ENCODE measurements at regions not wholly inside any gene's neighbourhood (a gene's known extent, or its start where the extent isn't known, plus 50 kb on each side); places are given as distances from the start of the nearest gene placed in this dataset.
A peak's percentile ranks its signal among the peaks of the same experiment; 100 is the strongest.
"Not testable (repeated sequence)": the region's sequence is repeated elsewhere in the genome, so short reads cannot be mapped to it uniquely, and the experiment has no call there.

DNA sequence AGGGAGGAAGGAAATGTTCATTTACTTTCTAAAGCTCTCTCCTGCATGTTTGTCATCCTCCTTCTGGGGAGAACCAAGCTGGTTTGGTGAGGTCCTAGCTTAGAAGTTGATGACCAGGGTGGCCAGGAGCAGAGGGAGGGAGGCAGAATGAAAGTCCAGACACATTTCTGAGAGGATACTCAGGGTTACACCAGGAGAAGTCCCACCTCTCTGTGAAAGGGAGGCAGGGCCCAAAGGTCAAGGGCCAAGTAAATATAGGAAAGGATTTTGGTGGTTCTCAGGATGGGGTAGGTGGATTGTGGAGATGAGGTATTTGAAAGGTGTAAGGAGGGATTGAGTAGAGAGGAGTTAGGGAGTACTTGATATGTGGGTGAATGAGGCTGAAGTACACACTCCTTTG, 58.0 kb upstream of the FBXO11 start:
- ATAC-seq = no peak
- Mint-ChIP-seq H3K4me1 (ENCODE audit: low read depth) (no peaks in the 10 kb centered on the region), H3K36me3 (ENCODE audit: insufficient read depth) (no peaks in the 10 kb centered on the region), H3K27me3 (ENCODE audit: low read depth) (peaks cover 16% of the 10 kb centered on the region), H3K4me3 (no peak overlapping the region), H3K9me3 (no peaks in the 10 kb centered on the region)
- DNase-seq = no peak

DNA sequence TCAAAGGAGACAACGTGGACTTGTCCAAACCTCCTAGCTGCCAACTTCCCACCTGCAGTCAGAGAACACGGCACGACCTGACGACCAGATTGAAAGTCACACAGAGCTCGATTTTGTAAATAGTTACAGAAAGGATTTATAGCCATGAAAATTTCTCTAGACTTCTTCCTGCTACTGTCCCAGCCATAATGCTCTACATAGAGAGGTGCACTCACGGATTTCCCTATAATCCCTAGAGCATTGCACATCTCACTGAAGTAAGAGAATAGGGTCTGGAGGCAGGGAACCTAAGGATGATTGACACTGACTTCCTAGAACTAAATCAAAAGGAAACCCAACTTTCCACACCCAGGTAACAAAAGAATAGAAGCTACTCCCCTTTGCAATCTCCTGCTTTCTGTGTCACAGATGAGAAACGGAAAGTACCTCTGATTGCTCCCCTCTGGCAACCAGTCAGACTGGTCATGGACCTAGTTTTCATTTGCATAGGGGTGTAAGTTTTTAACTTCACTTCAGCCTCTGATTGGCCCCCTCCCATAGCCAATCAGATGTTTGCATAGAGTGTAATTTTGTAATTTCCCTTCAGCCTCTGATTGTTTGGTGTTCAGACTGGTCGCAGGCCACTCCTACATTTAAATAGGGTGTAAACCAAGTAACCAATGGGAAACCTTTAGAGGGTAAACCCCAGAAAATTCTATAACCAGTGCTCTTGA, 58.6 kb upstream of the FBXO11 start:
- DNase-seq (no peak), ATAC-seq (peak; percentile 48 to 61)
- no peaks in the 10 kb centered on the region for H3K4me1 Mint-ChIP-seq (ENCODE audit: low read depth)
- H3K9me3 Mint-ChIP-seq = no peaks in the 10 kb centered on the region
- no peaks in the 10 kb centered on the region for H3K36me3 Mint-ChIP-seq (ENCODE audit: insufficient read depth)
- peaks cover 19% of the 10 kb centered on the region for H3K27me3 Mint-ChIP-seq (ENCODE audit: low read depth)
- no peak overlapping the region for H3K4me3 Mint-ChIP-seq

GRCh38 chr2:47976728-47977127, 70.4 kb upstream of the FBXO11 start:
- ATAC-seq; H3K36me3 Mint-ChIP-seq (ENCODE audit: insufficient read depth); H3K27me3 Mint-ChIP-seq (ENCODE audit: low read depth); DNase-seq; H3K4me1 Mint-ChIP-seq (ENCODE audit: low read depth); H3K9me3 Mint-ChIP-seq; H3K4me3 Mint-ChIP-seq: not testable (repeated sequence)

- H3K9me3 Mint-ChIP-seq = no peaks in the 10 kb centered on the region
- ATAC-seq = no peak
- H3K4me3 Mint-ChIP-seq = no peak overlapping the region
- no peaks in the 10 kb centered on the region for H3K36me3 Mint-ChIP-seq (ENCODE audit: insufficient read depth)
- peaks cover 3% of the 10 kb centered on the region for H3K27me3 Mint-ChIP-seq (ENCODE audit: low read depth)
- DNase-seq = no peak
- H3K4me1 Mint-ChIP-seq (ENCODE audit: low read depth) = no peaks in the 10 kb centered on the region
These were observed 77.7 kb upstream of the FBXO11 start for GRCh38 chr2:47984041-47984440.

DNA sequence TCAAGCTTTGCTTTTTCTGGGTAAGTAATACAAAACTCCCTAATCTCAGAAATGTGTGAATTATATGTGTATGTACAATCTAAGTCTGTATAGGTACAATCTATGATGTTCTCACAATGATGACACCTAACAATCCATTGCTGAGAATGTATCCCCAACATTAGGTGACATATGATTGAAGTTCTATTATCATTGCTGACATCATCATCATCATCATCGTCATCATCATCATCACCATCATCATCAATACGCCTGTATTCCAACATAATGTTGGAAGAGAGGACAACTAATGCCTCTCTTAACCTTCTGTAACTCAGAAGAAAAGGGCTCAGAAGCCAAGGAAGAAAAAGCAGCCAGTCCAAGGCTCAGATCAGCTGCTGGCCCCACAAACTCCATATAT, 84.2 kb upstream of the FBXO11 start:
- DNase-seq (no peak), ATAC-seq (no peak)
- no peak overlapping the region for H3K4me3 Mint-ChIP-seq
- no peaks in the 10 kb centered on the region for H3K9me3 Mint-ChIP-seq
- H3K4me1 Mint-ChIP-seq (ENCODE audit: low read depth) = peaks cover 3% of the 10 kb centered on the region
- peaks cover 3% of the 10 kb centered on the region for H3K27me3 Mint-ChIP-seq (ENCODE audit: low read depth)
- no peaks in the 10 kb centered on the region for H3K36me3 Mint-ChIP-seq (ENCODE audit: insufficient read depth)

GRCh38 chr2:47992671-47993070, 86.4 kb upstream of the FBXO11 start:
- H3K4me1 Mint-ChIP-seq (ENCODE audit: low read depth) = peaks cover 3% of the 10 kb centered on the region
- H3K27me3 Mint-ChIP-seq (ENCODE audit: low read depth) = no peaks in the 10 kb centered on the region
- H3K9me3 Mint-ChIP-seq = no peaks in the 10 kb centered on the region
- no peak overlapping the region for H3K4me3 Mint-ChIP-seq
- H3K36me3 Mint-ChIP-seq (ENCODE audit: insufficient read depth) = no peaks in the 10 kb centered on the region
- no peak for ATAC-seq
- DNase-seq = no peak

GRCh38 chr2:47996808-47997207, 90.5 kb upstream of the FBXO11 start:
- no peak for DNase-seq
- no peak for ATAC-seq
- Mint-ChIP-seq H3K36me3 (ENCODE audit: insufficient read depth) (no peaks in the 10 kb centered on the region), H3K27me3 (ENCODE audit: low read depth) (no peaks in the 10 kb centered on the region), H3K4me1 (ENCODE audit: low read depth) (peaks cover 3% of the 10 kb centered on the region), H3K4me3 (no peak overlapping the region), H3K9me3 (no peaks in the 10 kb centered on the region)

DNA sequence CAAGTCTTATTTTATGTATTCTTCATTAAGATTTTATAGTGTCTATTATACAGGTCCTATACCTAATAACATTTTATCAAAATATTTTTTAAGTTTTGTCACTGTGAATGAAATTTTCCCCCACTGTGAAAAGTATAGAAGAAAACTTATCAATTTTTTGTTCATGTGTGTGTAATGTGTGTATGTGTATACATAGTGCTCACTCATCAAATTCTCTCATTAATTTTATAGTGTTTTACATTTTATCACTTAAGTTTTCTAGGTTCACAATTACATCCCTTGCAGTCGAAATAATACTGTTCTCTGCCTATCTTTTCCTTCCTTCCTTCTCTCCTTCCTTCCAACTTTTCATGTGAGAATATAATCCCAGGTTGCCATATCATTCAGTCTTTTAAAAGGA, 93.2 kb upstream of the FBXO11 start:
- ATAC-seq = no peak
- no peaks in the 10 kb centered on the region for H3K9me3 Mint-ChIP-seq
- no peaks in the 10 kb centered on the region for H3K36me3 Mint-ChIP-seq (ENCODE audit: insufficient read depth)
- no peaks in the 10 kb centered on the region for H3K27me3 Mint-ChIP-seq (ENCODE audit: low read depth)
- no peaks in the 10 kb centered on the region for H3K4me1 Mint-ChIP-seq (ENCODE audit: low read depth)
- DNase-seq = no peak
- H3K4me3 Mint-ChIP-seq = no peak overlapping the region

- ATAC-seq (no peak), DNase-seq (no peak)
- peaks cover 3% of the 10 kb centered on the region for H3K9me3 Mint-ChIP-seq
- H3K4me3 Mint-ChIP-seq = no peak overlapping the region
- H3K27me3 Mint-ChIP-seq (ENCODE audit: low read depth) = no peaks in the 10 kb centered on the region
- no peaks in the 10 kb centered on the region for H3K36me3 Mint-ChIP-seq (ENCODE audit: insufficient read depth)
- H3K4me1 Mint-ChIP-seq (ENCODE audit: low read depth) = no peaks in the 10 kb centered on the region
These were observed 95.2 kb upstream of the FBXO11 start for GRCh38 chr2:48001498-48001897.

GRCh38 chr2:48006094-48006493, 99.8 kb upstream of the FBXO11 start:
- no peak for ATAC-seq
- no peaks in the 10 kb centered on the region for H3K36me3 Mint-ChIP-seq (ENCODE audit: insufficient read depth)
- H3K9me3 Mint-ChIP-seq = peaks cover 3% of the 10 kb centered on the region
- H3K27me3 Mint-ChIP-seq (ENCODE audit: low read depth) = no peaks in the 10 kb centered on the region
- no peak for DNase-seq
- H3K4me1 Mint-ChIP-seq (ENCODE audit: low read depth) = no peaks in the 10 kb centered on the region
- H3K4me3 Mint-ChIP-seq = no peak overlapping the region

DNA sequence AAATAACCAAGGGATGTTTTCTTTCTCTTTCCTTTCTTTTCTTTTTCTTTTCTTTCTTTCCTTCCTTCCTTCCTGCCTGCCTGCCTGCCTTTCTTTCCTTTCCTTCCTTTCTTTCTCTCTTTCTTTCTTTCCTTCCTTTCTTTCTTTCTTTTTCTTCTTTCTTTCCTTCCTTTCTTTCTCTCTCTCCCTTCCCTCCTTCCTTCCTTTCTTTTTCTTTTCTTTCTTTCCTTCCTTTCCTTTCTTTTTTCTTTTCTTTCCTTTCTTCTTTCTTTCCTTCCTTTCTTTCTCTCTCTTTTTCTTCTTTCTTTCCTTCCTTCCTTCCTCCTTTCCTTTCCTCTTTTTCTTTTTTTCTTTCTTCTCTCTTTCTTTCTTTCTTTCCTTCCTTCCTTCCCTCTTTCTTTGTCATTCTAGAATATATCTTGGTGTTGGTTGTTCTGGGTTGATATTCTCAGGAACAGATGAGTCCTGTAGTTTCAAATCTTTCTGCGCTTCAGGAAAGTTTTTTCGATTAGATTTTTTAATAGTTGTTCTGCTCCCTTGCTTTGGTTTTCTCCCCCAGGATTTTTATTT, 101.5 kb upstream of the FBXO11 start:
- ATAC-seq (no peak), DNase-seq (no peak)
- peaks cover 3% of the 10 kb centered on the region for H3K9me3 Mint-ChIP-seq

DNA sequence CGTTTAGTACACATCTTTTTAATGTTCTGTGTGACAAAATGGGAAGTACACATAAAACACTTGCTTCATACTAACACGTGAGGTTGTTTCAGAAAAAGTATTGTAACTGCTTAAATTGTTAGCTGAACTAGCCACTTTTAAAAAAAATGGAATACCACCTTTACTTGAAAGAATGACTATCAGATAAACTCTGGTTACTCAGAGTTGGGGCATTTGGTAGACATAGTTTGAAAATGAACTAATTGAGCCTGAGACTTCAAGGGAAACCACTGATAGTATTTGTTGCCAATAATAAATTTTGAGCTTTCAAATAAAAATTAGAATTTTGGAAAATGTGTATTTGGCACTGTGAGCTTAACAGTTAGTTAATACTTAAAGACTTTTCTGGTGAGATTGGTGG, 103.0 kb upstream of the FBXO11 start:
- Mint-ChIP-seq H3K4me1 (ENCODE audit: low read depth) (no peaks in the 10 kb centered on the region), H3K27me3 (ENCODE audit: low read depth) (peaks cover 2% of the 10 kb centered on the region), H3K4me3 (no peak overlapping the region), H3K36me3 (ENCODE audit: insufficient read depth) (no peaks in the 10 kb centered on the region), H3K9me3 (peaks cover 3% of the 10 kb centered on the region)
- DNase-seq (no peak), ATAC-seq (no peak)

More for the DNA sequence above, 101.5 kb upstream of the FBXO11 start:
- Mint-ChIP-seq H3K4me3 (no peak overlapping the region), H3K4me1 (ENCODE audit: low read depth) (no peaks in the 10 kb centered on the region), H3K36me3 (ENCODE audit: insufficient read depth) (no peaks in the 10 kb centered on the region), H3K27me3 (ENCODE audit: low read depth) (peaks cover 2% of the 10 kb centered on the region)

DNA sequence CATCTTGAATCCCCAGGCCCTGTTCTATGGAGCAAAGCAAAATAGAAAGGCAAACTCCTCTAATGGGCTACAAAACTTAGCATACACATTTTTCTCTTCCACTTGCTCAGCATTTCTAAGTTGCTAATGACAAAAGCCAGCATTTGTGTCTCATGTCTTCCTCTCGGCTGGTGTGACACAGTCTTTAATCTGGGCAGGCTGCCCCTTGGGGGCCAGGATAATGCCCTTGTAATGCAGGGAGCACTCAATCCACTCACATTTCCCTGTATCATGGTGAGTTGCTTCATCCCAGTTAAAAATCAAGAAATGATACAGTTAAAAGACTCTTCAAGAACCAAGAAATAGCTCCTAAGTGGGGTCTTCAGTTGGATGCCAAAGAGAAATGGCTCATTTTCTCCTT, 109.1 kb upstream of the FBXO11 start:
- H3K9me3 Mint-ChIP-seq = peaks cover 3% of the 10 kb centered on the region
- H3K27me3 Mint-ChIP-seq (ENCODE audit: low read depth) = peaks cover 5% of the 10 kb centered on the region
- H3K4me3 Mint-ChIP-seq = no peak overlapping the region
- H3K36me3 Mint-ChIP-seq (ENCODE audit: insufficient read depth) = peaks cover 3% of the 10 kb centered on the region
- ATAC-seq (no peak), DNase-seq (no peak)
- H3K4me1 Mint-ChIP-seq (ENCODE audit: low read depth) = no peaks in the 10 kb centered on the region

DNA sequence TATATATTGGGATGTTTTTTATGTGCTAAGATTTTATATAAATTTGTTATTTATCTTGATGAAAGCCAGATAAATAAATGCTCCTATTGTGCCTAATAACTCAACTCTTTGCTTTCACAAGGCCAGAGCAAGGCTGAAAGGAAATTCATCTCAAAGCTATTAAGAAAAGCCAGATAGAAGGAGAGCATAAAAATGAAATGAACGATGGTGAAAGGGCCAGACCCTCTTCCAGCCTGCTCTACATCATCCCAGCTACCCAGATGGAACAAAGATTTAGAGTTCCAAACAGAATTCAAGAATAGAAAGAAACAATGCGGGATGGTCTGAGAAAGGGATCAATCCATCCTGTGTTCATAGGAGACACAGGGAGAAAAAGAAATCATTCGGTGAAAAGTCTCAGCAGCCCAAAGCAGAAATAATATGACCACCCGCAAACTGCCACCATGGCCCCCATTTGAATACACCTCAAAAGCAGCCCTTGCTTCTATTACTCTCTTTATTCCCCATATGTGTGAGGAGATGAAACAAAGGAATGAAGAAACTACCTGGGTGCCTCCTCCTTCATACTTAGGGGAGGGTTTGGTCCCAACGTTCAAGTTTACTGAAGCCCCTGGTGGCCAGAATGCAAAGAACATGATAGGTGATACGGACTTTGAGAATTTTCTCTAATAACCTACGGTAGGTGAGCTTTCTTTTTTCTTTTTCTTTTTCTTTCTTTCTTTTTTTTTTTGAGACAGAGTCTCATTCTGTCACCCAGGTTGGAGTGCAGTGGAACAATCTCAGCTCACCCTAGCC, 110.1 kb upstream of the FBXO11 start:
- Mint-ChIP-seq H3K27me3 (ENCODE audit: low read depth) (peaks cover 9% of the 10 kb centered on the region), H3K4me1 (ENCODE audit: low read depth) (no peaks in the 10 kb centered on the region), H3K9me3 (peaks cover 3% of the 10 kb centered on the region), H3K36me3 (ENCODE audit: insufficient read depth) (peaks cover 3% of the 10 kb centered on the region), H3K4me3 (no peak overlapping the region)
- DNase-seq (no peak), ATAC-seq (no peak)

DNA sequence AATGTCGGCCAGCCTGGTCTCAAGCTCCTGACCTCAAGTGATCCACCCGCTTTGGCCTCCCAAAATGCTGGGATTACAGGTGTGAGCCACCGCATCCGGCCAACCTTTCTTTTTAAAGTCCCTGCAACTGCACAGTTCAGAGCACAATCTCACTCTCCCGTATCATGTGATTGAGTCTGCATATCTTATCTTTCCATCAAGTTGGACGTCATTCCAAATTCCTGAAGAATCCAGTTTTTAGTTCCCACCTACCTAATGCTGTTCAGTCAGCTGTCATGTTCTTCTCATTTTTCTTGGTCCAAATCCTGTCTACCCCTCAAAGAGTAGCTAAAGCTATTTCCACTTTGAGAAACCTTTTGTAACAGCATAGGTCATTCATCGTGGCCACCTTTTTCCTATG, 110.8 kb upstream of the FBXO11 start:
- Mint-ChIP-seq H3K27me3 (ENCODE audit: low read depth) (peaks cover 14% of the 10 kb centered on the region), H3K4me1 (ENCODE audit: low read depth) (no peaks in the 10 kb centered on the region), H3K4me3 (no peak overlapping the region), H3K36me3 (ENCODE audit: insufficient read depth) (peaks cover 3% of the 10 kb centered on the region), H3K9me3 (peaks cover 3% of the 10 kb centered on the region)
- ATAC-seq (no peak), DNase-seq (no peak)

All from activated T-cell treated with anti-CD3 and anti-CD28 coated beads, Interleukin-2, amount 50 U/mL, for 4 hours (primary cell).